BLaER1 (cell line): ENCODE measurements at regions not wholly inside any gene's neighbourhood (a gene's known extent, or its start where the extent isn't known, plus 50 kb on each side); places are given as distances from the start of the nearest gene placed in this dataset.

ENCODE experiments used
- H3K27ac ChIP-seq: shearing (Covaris generic); formaldehyde crosslinking; 2 replicates; pipeline ENCODE4 v1.8.1; 2022
- H3K27me3 ChIP-seq: shearing (Covaris generic); formaldehyde crosslinking; 2 replicates; pipeline ENCODE4 v1.8.1; 2022
- H3K36me3 ChIP-seq: shearing (Covaris generic); formaldehyde crosslinking; 2 replicates; pipeline ENCODE4 v1.8.1; 2022
- H3K4me1 ChIP-seq: shearing (Covaris generic); formaldehyde crosslinking; 2 replicates; pipeline ENCODE4 v1.8.1; 2022
- H3K4me2 ChIP-seq: shearing (Covaris generic); formaldehyde crosslinking; 2 replicates; pipeline ENCODE4 v1.8.1; 2022
- H3K4me3 ChIP-seq: shearing (Covaris generic); formaldehyde crosslinking; 2 replicates; pipeline ENCODE4 v1.8.1; 2022
- H3K9ac ChIP-seq: shearing (Covaris generic); formaldehyde crosslinking; 2 replicates; pipeline ENCODE4 v1.8.1; 2022
- H3K9me3 ChIP-seq: shearing (Covaris generic); formaldehyde crosslinking; 2 replicates; pipeline ENCODE4 v1.8.1; 2022
- H4K20me1 ChIP-seq: shearing (Covaris generic); formaldehyde crosslinking; 2 replicates; pipeline ENCODE4 v1.8.1; 2022
- Cebpa-rat ChIP-seq: shearing (Covaris generic); IDR thresholded peaks from 2 replicates; pipeline ENCODE4 v1.8.1; 2022

- no peak for TF ChIP-seq Cebpa-rat
- H3K4me3 ChIP-seq = no peak overlapping the region
- H3K4me1 ChIP-seq = no peaks in the 10 kb centered on the region
- no peaks in the 10 kb centered on the region for H3K9me3 ChIP-seq
- H3K9ac ChIP-seq = no peak overlapping the region
- H4K20me1 ChIP-seq = no peaks in the 10 kb centered on the region
- no peak overlapping the region for H3K4me2 ChIP-seq
- no peaks in the 10 kb centered on the region for H3K36me3 ChIP-seq
- H3K27me3 ChIP-seq = no peaks in the 10 kb centered on the region
- H3K27ac ChIP-seq = no peak overlapping the region
Measured at GRCh38 chr13:100941377-100942368, 267.1 kb upstream of the TMTC4 start.

- H3K27ac ChIP-seq = no peak overlapping the region
- H4K20me1 ChIP-seq = no peaks in the 10 kb centered on the region
- H3K27me3 ChIP-seq = no peaks in the 10 kb centered on the region
- no peak for TF ChIP-seq Cebpa-rat
- no peaks in the 10 kb centered on the region for H3K4me1 ChIP-seq
- H3K4me3 ChIP-seq = no peak overlapping the region
- no peak overlapping the region for H3K4me2 ChIP-seq
- no peaks in the 10 kb centered on the region for H3K36me3 ChIP-seq
- no peak overlapping the region for H3K9ac ChIP-seq
- no peaks in the 10 kb centered on the region for H3K9me3 ChIP-seq
Measured at GRCh38 chr13:100940658-100941057, 266.1 kb upstream of the TMTC4 start.

- Histone ChIP-seq H3K27ac (no peak overlapping the region), H3K4me2 (no peak overlapping the region), H3K4me3 (no peak overlapping the region), H4K20me1 (no peaks in the 10 kb centered on the region), H3K9me3 (no peaks in the 10 kb centered on the region), H3K36me3 (no peaks in the 10 kb centered on the region), H3K27me3 (no peaks in the 10 kb centered on the region), H3K9ac (no peak overlapping the region), H3K4me1 (no peaks in the 10 kb centered on the region)
- TF ChIP-seq Cebpa-rat = no peak
Measured at GRCh38 chr13:100933841-100934240, 259.2 kb upstream of the TMTC4 start.

- Histone ChIP-seq H3K36me3 (no peaks in the 10 kb centered on the region), H4K20me1 (no peaks in the 10 kb centered on the region), H3K9ac (no peak overlapping the region), H3K4me1 (no peaks in the 10 kb centered on the region), H3K4me2 (no peak overlapping the region), H3K27ac (no peak overlapping the region), H3K27me3 (no peaks in the 10 kb centered on the region), H3K4me3 (no peak overlapping the region), H3K9me3 (no peaks in the 10 kb centered on the region)
- no peak for TF ChIP-seq Cebpa-rat
Measured at GRCh38 chr13:100922599-100922998, 248.0 kb upstream of the TMTC4 start.

GRCh38 chr13:100921139-100921538, 246.5 kb upstream of the TMTC4 start:
- Histone ChIP-seq H3K9me3 (no peaks in the 10 kb centered on the region), H3K27ac (no peak overlapping the region), H3K4me3 (no peak overlapping the region), H3K27me3 (no peaks in the 10 kb centered on the region), H3K4me1 (no peaks in the 10 kb centered on the region), H3K9ac (no peak overlapping the region), H4K20me1 (no peaks in the 10 kb centered on the region), H3K36me3 (no peaks in the 10 kb centered on the region), H3K4me2 (no peak overlapping the region)
- no peak for TF ChIP-seq Cebpa-rat

- no peak overlapping the region for H3K9ac ChIP-seq
- H3K9me3 ChIP-seq = no peaks in the 10 kb centered on the region
- no peaks in the 10 kb centered on the region for H3K36me3 ChIP-seq
- no peak overlapping the region for H3K4me2 ChIP-seq
- no peak overlapping the region for H3K27ac ChIP-seq
- H3K4me1 ChIP-seq = no peaks in the 10 kb centered on the region
- H3K27me3 ChIP-seq = no peaks in the 10 kb centered on the region
- no peaks in the 10 kb centered on the region for H4K20me1 ChIP-seq
- TF ChIP-seq Cebpa-rat = no peak
- no peak overlapping the region for H3K4me3 ChIP-seq
Measured at GRCh38 chr13:100917011-100917410, 242.4 kb upstream of the TMTC4 start.

GRCh38 chr13:100913143-100913542, 238.5 kb upstream of the TMTC4 start:
- Histone ChIP-seq H3K4me3 (no peak overlapping the region), H3K9ac (no peak overlapping the region), H3K27me3 (no peaks in the 10 kb centered on the region), H4K20me1 (no peaks in the 10 kb centered on the region), H3K4me2 (no peak overlapping the region), H3K27ac (no peak overlapping the region), H3K36me3 (no peaks in the 10 kb centered on the region), H3K9me3 (no peaks in the 10 kb centered on the region), H3K4me1 (no peaks in the 10 kb centered on the region)
- TF ChIP-seq Cebpa-rat = no peak

GRCh38 chr13:100904293-100904976, 229.8 kb upstream of the TMTC4 start:
- no peaks in the 10 kb centered on the region for H4K20me1 ChIP-seq
- H3K4me1 ChIP-seq = no peaks in the 10 kb centered on the region
- no peaks in the 10 kb centered on the region for H3K36me3 ChIP-seq
- H3K9me3 ChIP-seq = no peaks in the 10 kb centered on the region
- no peak overlapping the region for H3K27ac ChIP-seq
- no peak overlapping the region for H3K9ac ChIP-seq
- no peak for TF ChIP-seq Cebpa-rat
- no peaks in the 10 kb centered on the region for H3K27me3 ChIP-seq
- no peak overlapping the region for H3K4me3 ChIP-seq
- H3K4me2 ChIP-seq = no peak overlapping the region

GRCh38 chr13:100899720-100900316, 225.2 kb upstream of the TMTC4 start:
- H3K27ac ChIP-seq = no peak overlapping the region
- no peaks in the 10 kb centered on the region for H3K4me1 ChIP-seq
- no peak overlapping the region for H3K4me2 ChIP-seq
- no peaks in the 10 kb centered on the region; the same call in 1 of the 2 replicates for H3K27me3 ChIP-seq
- no peaks in the 10 kb centered on the region for H3K36me3 ChIP-seq
- H3K9ac ChIP-seq = no peak overlapping the region
- H4K20me1 ChIP-seq = no peaks in the 10 kb centered on the region
- TF ChIP-seq Cebpa-rat = no peak
- H3K4me3 ChIP-seq = no peak overlapping the region
- no peaks in the 10 kb centered on the region for H3K9me3 ChIP-seq

GRCh38 chr13:100898431-100898830, 223.8 kb upstream of the TMTC4 start:
- H3K4me2 ChIP-seq = no peak overlapping the region
- H3K9me3 ChIP-seq = no peaks in the 10 kb centered on the region
- no peak overlapping the region for H3K4me3 ChIP-seq
- no peak overlapping the region for H3K27ac ChIP-seq
- no peaks in the 10 kb centered on the region for H3K4me1 ChIP-seq
- no peaks in the 10 kb centered on the region for H3K36me3 ChIP-seq
- H3K27me3 ChIP-seq = no peaks in the 10 kb centered on the region; the same call in 1 of the 2 replicates
- TF ChIP-seq Cebpa-rat = no peak
- no peak overlapping the region for H3K9ac ChIP-seq
- H4K20me1 ChIP-seq = no peaks in the 10 kb centered on the region
